ENCODE measurements at regions not wholly inside any gene's neighbourhood (a gene's known extent, or its start where the extent isn't known, plus 50 kb on each side); places are given as distances from the start of the nearest gene placed in this dataset.

DNA sequence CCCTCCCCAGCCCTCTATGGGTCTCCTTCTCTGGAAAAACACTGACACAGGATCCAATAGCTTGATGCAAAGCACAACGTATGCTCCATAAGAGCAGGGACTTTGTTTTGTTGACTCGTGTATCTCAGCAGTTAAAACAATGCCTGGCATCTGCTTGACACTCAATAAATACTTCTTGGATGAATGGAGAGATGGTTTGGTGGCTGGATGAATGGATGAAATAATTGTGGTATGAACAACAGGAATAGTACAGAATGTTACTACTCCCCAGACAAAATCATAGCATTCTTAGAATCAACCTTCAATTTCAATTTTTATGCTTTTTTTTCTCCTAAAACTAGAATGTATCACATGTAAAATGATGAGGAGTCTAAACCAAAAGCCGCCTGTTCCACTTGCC is 57.4 kb downstream of the KCNE4 start (continued):
- TF ChIP-seq ZBTB49 (CRISPR knock-in tag; IDR thresholded peaks at IDR 0.05; ENCODE audit: borderline replicate concordance) = no peak
- no peak for TF ChIP-seq ZNF496 (CRISPR knock-in tag; IDR thresholded peaks at IDR 0.05; ENCODE audit: insufficient replicate concordance)
- no peak for TF ChIP-seq ZNF24 (IDR thresholded peaks at IDR 0.05)
- no peak for TF ChIP-seq ZNF780A (CRISPR knock-in tag; IDR thresholded peaks at IDR 0.05)

- no peak overlapping the region for H3K9ac ChIP-seq (ENCODE audit: insufficient read depth, low read depth, low read length)
- H3K36me3 ChIP-seq (replicated peaks in 1 of 2; ENCODE audit: control insufficient read depth in 1 of 2, insufficient read depth in 2 of 2, low read length in 2 of 2) = no peaks in the 10 kb centered on the region
- H3K4me2 ChIP-seq (ENCODE audit: low read depth, low read length) = no peak overlapping the region
- H3K79me2 ChIP-seq (ENCODE audit: insufficient read depth, low read length) = no peaks in the 10 kb centered on the region
- H3K27ac ChIP-seq (ENCODE audit: extremely low read length, insufficient read depth, low read length) = no peak overlapping the region
- no peak overlapping the region for H2AFZ ChIP-seq (ENCODE audit: low read length)
- FAIRE-seq = no peak
- no peak overlapping the region for H3K4me3 ChIP-seq (replicated peaks in 1 of 3; ENCODE audit: insufficient read depth in 1 of 3, low read depth in 2 of 3, low read length in 3 of 3)
- in situ Hi-C loops (cut with HindIII; ENCODE audit: extremely low pct_ligation_motif_present, low pct_unique_long_range_greater_than_20kb) = no loop called here
- DNase-seq (ENCODE audit: low spot score) = no peak
- TF ChIP-seq ZNF101 (CRISPR knock-in tag; IDR thresholded peaks at IDR 0.05; ENCODE audit: borderline replicate concordance, low read depth) (no peak), ZHX1 (CRISPR knock-in tag; IDR thresholded peaks at IDR 0.05; ENCODE audit: low read depth) (no peak), RFX1 (IDR thresholded peaks at IDR 0.05) (no peak)
- no peaks in the 10 kb centered on the region for H3K9me3 ChIP-seq (ENCODE audit: low read length)
- no peak for ATAC-seq
- ChIA-PET POLR2A (no interaction called here), CTCF (ENCODE audit: low intra/inter-chr PET ratio, low total read pairs) (no interaction called here)
- no peaks in the 10 kb centered on the region for H3K4me1 ChIP-seq (ENCODE audit: insufficient read depth, low read length)
- intact Hi-C loops (cut with micrococcal nuclease; ENCODE audit: unreplicated experiment) = no loop called here
- H4K20me1 ChIP-seq (ENCODE audit: insufficient read depth, low read length) = no peaks in the 10 kb centered on the region
- peaks cover 0 to 9% of the 10 kb centered on the region in 2 experiments; a peak in 1 of 5 replicates for H3K27me3 ChIP-seq (ENCODE audit: control insufficient read depth in 1 of 2, insufficient read depth in 2 of 2, low read length in 2 of 2)
- BruUV-seq (replicated peaks) = no TSS peak
These were observed 61.2 kb downstream of the KCNE4 start for GRCh38 chr2:223113161-223113560.

Data from HepG2 (cell line).